DND-41 (cell line): ENCODE measurements at regions not wholly inside any gene's neighbourhood (a gene's known extent, or its start where the extent isn't known, plus 50 kb on each side); places are given as distances from the start of the nearest gene placed in this dataset.

ENCODE experiments used
- CTCF ChIP-seq: IDR thresholded peaks from 2 replicates; pipeline ENCODE4 v1.5.1; 2012; ENCODE audit warnings: borderline replicate concordance, low read length, moderate library complexity, mild to moderate bottlenecking; ENCODE audit not compliant: poor library complexity, severe bottlenecking; ENCODE audit errors: extremely low read depth
- EZH2 ChIP-seq: IDR thresholded peaks from 3 replicates; pipeline ENCODE4 v1.6.1; 2012; ENCODE audit warnings: borderline replicate concordance, low read depth, mild to moderate bottlenecking, moderate library complexity, low read length, inconsistent platforms; ENCODE audit not compliant: severe bottlenecking

GRCh38 chr19:30130356-30131122 lies 188.5 kb downstream of the URI1 start:
- TF ChIP-seq EZH2 (no peak), CTCF (no peak)
